K562 (cell line): ENCODE measurements at regions not wholly inside any gene's neighbourhood (a gene's known extent, or its start where the extent isn't known, plus 50 kb on each side); places are given as distances from the start of the nearest gene placed in this dataset.

Source experiments
- ATAC-seq: fragments of 200-7000 bp; cut with Tn5 transposase; 3 replicates; pipeline ENCODE4 v1.9.1; 2020; ENCODE audit warnings: moderate library complexity
- BruUV-seq: library from RNA; stranded (reverse); fragments of 400-500 nt; replicated peaks from 2 replicates; lab custom pipeline; 2021; lab: Mats Ljungman, UMichigan
- CTCF ChIA-PET: fragments of 300-600 bp; formaldehyde crosslinking; extraction: SDS; loops from one replicate; lab custom pipeline; 2021; ENCODE audit warnings: low intra/inter-chr PET ratio; lab: Yijun Ruan, JAX
- POLR2A ChIA-PET: fragments of 300-600, 350-650 bp; sonication (Branson Sonifier 250); formaldehyde crosslinking; extraction: SDS; loops from one replicate; lab custom pipeline; 2021; ENCODE audit warnings: antibody characterized with exemption, inconsistent platforms; lab: Yijun Ruan, JAX
- DNase-seq, 4 experiments: peaks; one replicate each; pipeline versions ENCODE4 v3.0.0 to v3.0.0-alpha.2; 2011 to 2018; ENCODE audit warnings: low spot score in 3 of 4, mixed read lengths in 3 of 4; ENCODE audit errors: extremely low read depth in 1 of 4
- FAIRE-seq: peaks from 2 replicates; lab custom pipeline; 2011; peaks lifted over from hg19 to GRCh38; lab: Jason Lieb, UNC
- H2AFZ ChIP-seq: 2 replicates; pipeline ENCODE4 v1.6.0; 2011; ENCODE audit warnings: low read depth, low read length, control low read depth, inconsistent platforms
- H3K27ac ChIP-seq: fragments of 200-600 bp; 3 replicates; pipeline ENCODE4 v1.8.0; 2011; ENCODE audit warnings: low read depth, mild to moderate bottlenecking, control low read depth, inconsistent platforms, low read length, moderate library complexity, mixed read lengths; ENCODE audit errors: extremely low read depth
- H3K27me3 ChIP-seq, 2 experiments: fragments of 300-600 bp in 1 of 2; 2 replicates in 1 of 2; 3 replicates in 1 of 2; pipeline versions ENCODE4 v1.6.0 to v1.8.0; 2011; ENCODE audit warnings: inconsistent platforms in 2 of 2, low read length in 2 of 2, mild to moderate bottlenecking in 1 of 2, mixed read lengths in 1 of 2, moderate library complexity in 1 of 2; ENCODE audit not compliant: control insufficient read depth in 2 of 2, insufficient read depth in 2 of 2
- H3K36me3 ChIP-seq: fragments of 300-600 bp; 3 replicates; pipeline ENCODE4 v1.8.0; 2011; ENCODE audit warnings: mild to moderate bottlenecking, low read length, inconsistent platforms; ENCODE audit not compliant: control insufficient read depth, insufficient read depth
- H3K4me1 ChIP-seq, 2 experiments: fragments of 200-600 bp in 1 of 2; replicated peaks in 1 of 2; 2 replicates in 1 of 2; 3 replicates in 1 of 2; pipeline versions ENCODE4 v1.5.1 to v1.8.0; 2011; ENCODE audit warnings: inconsistent platforms in 2 of 2, low read length in 2 of 2, mild to moderate bottlenecking in 1 of 2, mixed read lengths in 1 of 2, moderate library complexity in 1 of 2; ENCODE audit not compliant: control insufficient read depth in 2 of 2, insufficient read depth in 2 of 2
- H3K4me2 ChIP-seq: 2 replicates; pipeline ENCODE4 v1.6.1; 2011; ENCODE audit warnings: low read length, control low read depth, inconsistent platforms, mixed read lengths; ENCODE audit not compliant: insufficient read depth
- H3K4me3 ChIP-seq: fragments of 200-600 bp; sonication (generic), shearing (Covaris generic); 2 replicates; pipeline ENCODE4 v1.5.1; 2016; ENCODE audit warnings: control low read depth, inconsistent platforms
- H3K79me2 ChIP-seq: fragments of 200-600 bp; 3 replicates; pipeline ENCODE4 v1.8.0; 2011; ENCODE audit warnings: low read length, inconsistent platforms; ENCODE audit not compliant: control insufficient read depth, insufficient read depth
- H3K9ac ChIP-seq, 2 experiments: 2 replicates each; pipeline versions ENCODE4 v1.6.0 to v1.6.1; 2011; ENCODE audit warnings: low read depth in 2 of 2, low read length in 2 of 2, control low read depth in 1 of 2, inconsistent platforms in 1 of 2, mild to moderate bottlenecking in 1 of 2, mixed read lengths in 1 of 2; ENCODE audit not compliant: insufficient read depth in 1 of 2
- H3K9me1 ChIP-seq: one replicate; pipeline ENCODE4 v1.6.0; 2011; ENCODE audit warnings: inconsistent platforms, mild to moderate bottlenecking, low read length, moderate library complexity; ENCODE audit not compliant: control insufficient read depth, insufficient read depth
- H3K9me3 ChIP-seq: replicated peaks from 2 replicates; pipeline ENCODE4 v1.5.1; 2011; ENCODE audit warnings: low read depth, low read length, inconsistent platforms; ENCODE audit not compliant: control insufficient read depth, insufficient read depth
- H4K20me1 ChIP-seq: replicated peaks from 2 replicates; pipeline ENCODE4 v1.6.1; 2011; ENCODE audit warnings: low read length, inconsistent platforms, mixed read lengths; ENCODE audit not compliant: control insufficient read depth, insufficient read depth
- KDM5B ChIP-seq: fragments of 200-600 bp; sonication (generic); IDR thresholded peaks from 2 replicates; pipeline ENCODE4 v1.6.1; 2012; ENCODE audit warnings: low read depth, mild to moderate bottlenecking, moderate library complexity, low read length, control low read depth, inconsistent platforms; ENCODE audit not compliant: insufficient replicate concordance
- NFE2 ChIP-seq: IDR thresholded peaks from 2 replicates; pipeline ENCODE4 v1.6.1; 2014; ENCODE audit warnings: antibody characterized with exemption, low read depth
- PHF20 ChIP-seq: fragments of 450-650 bp; IDR thresholded peaks from 2 replicates; pipeline ENCODE4 v1.6.1; 2018; ENCODE audit not compliant: partially characterized antibody
- POLR2AphosphoS2 ChIP-seq: IDR thresholded peaks from 2 replicates; pipeline ENCODE4 v1.6.1; 2012; ENCODE audit warnings: low read length, improper control_type of control experiment
- ZNF77 ChIP-seq: fragments of 250-450 bp; sonication (Bioruptor Pico); IDR thresholded peaks from 2 replicates; pipeline ENCODE4 v1.5.0; 2020
- WGBS: fragments of 100-300 bp; shearing (Covaris generic); methylation state at CpG from one replicate; pipeline ENCODE4 v1.1.6; 2016; ENCODE audit warnings: low coverage, mixed read lengths; ENCODE audit not compliant: insufficient coverage; ENCODE audit errors: missing lambda C conversion rate; 5-methylcytosine and 5-hydroxymethylcytosine counted together
- in situ Hi-C: fragments of 300-500 bp; cut with MboI; formaldehyde crosslinking; loops from 4 replicates; pipeline ENCODE4 v1.15.0; 2018; ENCODE audit warnings: inconsistent platforms, mixed read lengths
- intact Hi-C: fragments of 100-400 bp; cut with micrococcal nuclease; formaldehyde crosslinking; loops from 2 replicates; pipeline ENCODE4 v1.14.2; 2022
- TF ChIP-seq, protein P1 (sequence below): fragments of 450-650 bp; formaldehyde crosslinking; IDR thresholded peaks from 2 replicates; pipeline ENCODE4 v1.4.0; 2022; ENCODE audit warnings: mild to moderate bottlenecking, moderate library complexity

DNA sequence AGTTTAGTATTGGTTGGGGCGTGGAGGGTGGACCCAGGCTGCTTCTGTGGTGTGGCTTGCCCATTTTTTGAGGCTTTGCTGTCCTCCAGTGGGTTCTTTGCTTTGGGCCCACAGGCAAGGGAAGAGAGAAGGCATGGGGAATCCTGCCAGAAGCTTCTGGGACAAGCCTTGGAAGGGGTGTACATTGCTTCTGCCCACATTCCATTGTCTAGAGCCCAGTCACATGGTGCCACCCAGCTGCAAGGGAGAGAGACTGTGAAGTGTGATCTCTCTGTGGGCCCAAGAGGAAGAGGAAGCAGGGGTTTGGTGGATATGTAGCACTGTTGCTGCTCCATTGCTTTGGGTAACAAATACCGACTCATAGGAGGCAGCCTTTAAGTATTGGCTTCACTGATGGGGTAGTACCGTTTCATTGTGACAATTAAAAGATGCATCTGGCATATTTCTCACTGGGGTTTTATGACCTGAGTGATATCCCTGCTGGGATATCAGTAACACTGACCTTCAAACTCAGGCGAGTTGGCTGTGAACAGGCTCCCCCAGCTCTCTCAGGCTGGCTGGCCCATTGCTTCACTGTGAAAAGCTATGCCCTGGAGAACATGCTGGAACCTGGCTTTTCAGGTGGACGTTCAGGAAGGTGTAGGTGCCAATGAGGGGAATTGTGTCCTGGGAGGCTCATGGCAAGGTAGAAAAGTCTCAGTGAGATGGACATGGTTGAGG lies 85.9 kb downstream of the CLDN34 start:
- no TSS peak for BruUV-seq
- POLR2A ChIA-PET = no interaction called here

GRCh38 chrX:10054396-10054795 lies 87.2 kb downstream of the CLDN34 start:
- Histone ChIP-seq H3K9me3 (no peaks in the 10 kb centered on the region), H3K27ac (no peak overlapping the region), H3K79me2 (no peaks in the 10 kb centered on the region), H4K20me1 (no peaks in the 10 kb centered on the region), H3K4me1 (no peaks in the 10 kb centered on the region), H3K4me2 (no peak overlapping the region), H3K9ac (no peak overlapping the region), H3K27me3 (peaks cover 0 to 27% of the 10 kb centered on the region in 2 experiments; a peak in 2 of 5 replicates), H3K4me3 (no peak overlapping the region), H2AFZ (no peak overlapping the region), H3K9me1 (no peaks in the 10 kb centered on the region), H3K36me3 (no peaks in the 10 kb centered on the region)
- no TSS peak for BruUV-seq
- intact Hi-C loops = no loop called here
- no peak for DNase-seq
- in situ Hi-C loops = no loop called here
- ChIA-PET CTCF (no interaction called here), POLR2A (no interaction called here)
- TF ChIP-seq NFE2 (no peak), POLR2AphosphoS2 (no peak), KDM5B (no peak)
- ATAC-seq = no peak
- FAIRE-seq = no peak
- 0% methylated on average over 8 of the region's 8 CpGs for WGBS

More for the DNA sequence above, 85.9 kb downstream of the CLDN34 start:
- no peak overlapping the region for H3K9ac ChIP-seq
- no peaks in the 10 kb centered on the region for H3K36me3 ChIP-seq
- H3K4me2 ChIP-seq = no peak overlapping the region
- no peak for ATAC-seq
- H4K20me1 ChIP-seq = no peaks in the 10 kb centered on the region
- CTCF ChIA-PET = interaction anchor here (0.7 kb wide), 1 partner anchor 64 kb away, joined by 3 read pairs; no protein-coding TSS in a partner anchor
- no peak for DNase-seq
- TF ChIP-seq, protein P1, sequence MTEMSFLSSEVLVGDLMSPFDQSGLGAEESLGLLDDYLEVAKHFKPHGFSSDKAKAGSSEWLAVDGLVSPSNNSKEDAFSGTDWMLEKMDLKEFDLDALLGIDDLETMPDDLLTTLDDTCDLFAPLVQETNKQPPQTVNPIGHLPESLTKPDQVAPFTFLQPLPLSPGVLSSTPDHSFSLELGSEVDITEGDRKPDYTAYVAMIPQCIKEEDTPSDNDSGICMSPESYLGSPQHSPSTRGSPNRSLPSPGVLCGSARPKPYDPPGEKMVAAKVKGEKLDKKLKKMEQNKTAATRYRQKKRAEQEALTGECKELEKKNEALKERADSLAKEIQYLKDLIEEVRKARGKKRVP = no peak
- TF ChIP-seq ZNF77 = no peak
- TF ChIP-seq PHF20 = no peak
- TF ChIP-seq, all 486 proteins: peak for 0
- in situ Hi-C loops (no loop called here), intact Hi-C loops (no loop called here)
- WGBS = 0% methylated on average over 4 of the region's 5 CpGs
- Histone ChIP-seq H3K9me3 (no peaks in the 10 kb centered on the region), H3K4me3 (no peak overlapping the region), H3K4me1 (no peaks in the 10 kb centered on the region), H3K27me3 (peaks cover 0 to 27% of the 10 kb centered on the region in 2 experiments; a peak in 2 of 5 replicates), H3K9me1 (no peaks in the 10 kb centered on the region), H3K27ac (no peak overlapping the region), H2AFZ (no peak overlapping the region), H3K79me2 (no peaks in the 10 kb centered on the region)
- FAIRE-seq = no peak
